Activated naive CD8-positive, alpha-beta T cell treated with anti-CD3 and anti-CD28 coated beads, Interleukin-2, amount 50 U/mL, for 24 hours (primary cell): ENCODE measurements at regions not wholly inside any gene's neighbourhood (a gene's known extent, or its start where the extent isn't known, plus 50 kb on each side); places are given as distances from the start of the nearest gene placed in this dataset.

Source experiments
- ATAC-seq: fragments of 150-1000 bp; cut with Tn5 transposase; one replicate; pipeline ENCODE4 v1.10.0; 2021
- DNase-seq: peaks from one replicate; pipeline ENCODE4 v3.0.0; 2021
- H3K27ac Mint-ChIP-seq: one replicate; pipeline ENCODE4 v1.8.0; 2021; ENCODE audit warnings: mild to moderate bottlenecking, mixed read lengths
- H3K27me3 Mint-ChIP-seq: one replicate; pipeline ENCODE4 v1.8.0; 2021; ENCODE audit warnings: mixed read lengths
- H3K36me3 Mint-ChIP-seq: one replicate; pipeline ENCODE4 v1.8.0; 2021; ENCODE audit warnings: low read depth, mixed read lengths
- H3K4me1 Mint-ChIP-seq: one replicate; pipeline ENCODE4 v1.8.0; 2021; ENCODE audit warnings: mixed read lengths
- H3K4me3 Mint-ChIP-seq: one replicate; pipeline ENCODE4 v1.8.0; 2021; ENCODE audit warnings: mild to moderate bottlenecking, moderate library complexity, mixed read lengths
- H3K9me3 Mint-ChIP-seq: one replicate; pipeline ENCODE4 v1.8.0; 2021; ENCODE audit warnings: mixed read lengths

- H3K9me3 Mint-ChIP-seq = peaks cover 23% of the 10 kb centered on the region
- no peaks in the 10 kb centered on the region for H3K4me1 Mint-ChIP-seq
- no peaks in the 10 kb centered on the region for H3K27me3 Mint-ChIP-seq
- no peaks in the 10 kb centered on the region for H3K36me3 Mint-ChIP-seq
- H3K4me3 Mint-ChIP-seq = no peak overlapping the region
- ATAC-seq = no peak
- H3K27ac Mint-ChIP-seq = no peak overlapping the region
- DNase-seq = no peak
These were observed 280.3 kb upstream of the CDH9 start for GRCh38 chr5:27318701-27319100.

GRCh38 chr5:27316271-27316650 lies 277.9 kb upstream of the CDH9 start:
- no peaks in the 10 kb centered on the region for H3K36me3 Mint-ChIP-seq
- ATAC-seq (no peak), DNase-seq (no peak)
- H3K27me3 Mint-ChIP-seq = no peaks in the 10 kb centered on the region
- no peaks in the 10 kb centered on the region for H3K4me1 Mint-ChIP-seq
- H3K4me3 Mint-ChIP-seq = no peak overlapping the region
- H3K9me3 Mint-ChIP-seq = peaks cover 28% of the 10 kb centered on the region
- no peak overlapping the region for H3K27ac Mint-ChIP-seq

- Mint-ChIP-seq H3K4me3 (no peak overlapping the region), H3K9me3 (peaks cover 32% of the 10 kb centered on the region), H3K36me3 (no peaks in the 10 kb centered on the region), H3K27ac (no peak overlapping the region), H3K27me3 (no peaks in the 10 kb centered on the region), H3K4me1 (no peaks in the 10 kb centered on the region)
- ATAC-seq (no peak), DNase-seq (no peak)
These were observed 277.2 kb upstream of the CDH9 start for GRCh38 chr5:27315363-27316270.

- H3K9me3 Mint-ChIP-seq = peaks cover 26% of the 10 kb centered on the region
- H3K27ac Mint-ChIP-seq = no peak overlapping the region
- no peak for DNase-seq
- no peak overlapping the region for H3K4me3 Mint-ChIP-seq
- no peaks in the 10 kb centered on the region for H3K36me3 Mint-ChIP-seq
- no peaks in the 10 kb centered on the region for H3K4me1 Mint-ChIP-seq
- ATAC-seq = no peak
- no peaks in the 10 kb centered on the region for H3K27me3 Mint-ChIP-seq
These were observed 275.2 kb upstream of the CDH9 start for GRCh38 chr5:27313549-27313948.

GRCh38 chr5:27312291-27312893 lies 274.0 kb upstream of the CDH9 start:
- H3K4me1 Mint-ChIP-seq = no peaks in the 10 kb centered on the region
- no peak for ATAC-seq

GRCh38 chr5:27311544-27311943 lies 273.2 kb upstream of the CDH9 start:
- H3K4me1 Mint-ChIP-seq = no peaks in the 10 kb centered on the region

More at GRCh38 chr5:27312291-27312893, 274.0 kb upstream of the CDH9 start:
- Mint-ChIP-seq H3K27me3 (no peaks in the 10 kb centered on the region), H3K9me3 (peaks cover 32% of the 10 kb centered on the region), H3K27ac (no peak overlapping the region), H3K4me3 (no peak overlapping the region), H3K36me3 (no peaks in the 10 kb centered on the region)
- no peak for DNase-seq

GRCh38 chr5:27308153-27308552 lies 269.8 kb upstream of the CDH9 start:
- no peaks in the 10 kb centered on the region for H3K27me3 Mint-ChIP-seq
- no peak for ATAC-seq
- H3K4me3 Mint-ChIP-seq = no peak overlapping the region
- H3K9me3 Mint-ChIP-seq = peaks cover 22% of the 10 kb centered on the region
- DNase-seq = no peak
- no peaks in the 10 kb centered on the region for H3K4me1 Mint-ChIP-seq
- no peaks in the 10 kb centered on the region for H3K36me3 Mint-ChIP-seq
- no peak overlapping the region for H3K27ac Mint-ChIP-seq

More at GRCh38 chr5:27311544-27311943, 273.2 kb upstream of the CDH9 start:
- Mint-ChIP-seq H3K27ac (no peak overlapping the region), H3K4me3 (no peak overlapping the region), H3K36me3 (no peaks in the 10 kb centered on the region), H3K9me3 (peaks cover 34% of the 10 kb centered on the region), H3K27me3 (no peaks in the 10 kb centered on the region)
- ATAC-seq (no peak), DNase-seq (no peak)

- H3K9me3 Mint-ChIP-seq = peaks cover 15% of the 10 kb centered on the region
- H3K36me3 Mint-ChIP-seq = no peaks in the 10 kb centered on the region
- DNase-seq = no peak
- H3K4me1 Mint-ChIP-seq = no peaks in the 10 kb centered on the region
- H3K4me3 Mint-ChIP-seq = no peak overlapping the region
- no peaks in the 10 kb centered on the region for H3K27me3 Mint-ChIP-seq
- no peak overlapping the region for H3K27ac Mint-ChIP-seq
- ATAC-seq = no peak
These were observed 251.8 kb upstream of the CDH9 start for GRCh38 chr5:27290172-27290571.

GRCh38 chr5:27276119-27276518 lies 237.7 kb upstream of the CDH9 start:
- Mint-ChIP-seq H3K4me1 (no peaks in the 10 kb centered on the region), H3K36me3 (no peaks in the 10 kb centered on the region), H3K27me3 (no peaks in the 10 kb centered on the region), H3K4me3 (no peak overlapping the region), H3K9me3 (peaks cover 17% of the 10 kb centered on the region), H3K27ac (no peak overlapping the region)
- DNase-seq (no peak), ATAC-seq (no peak)

- Mint-ChIP-seq H3K27ac (no peak overlapping the region), H3K36me3 (no peaks in the 10 kb centered on the region), H3K4me3 (no peak overlapping the region), H3K9me3 (peaks cover 22% of the 10 kb centered on the region), H3K4me1 (no peaks in the 10 kb centered on the region), H3K27me3 (no peaks in the 10 kb centered on the region)
- ATAC-seq = no peak
- no peak for DNase-seq
These were observed 237.0 kb upstream of the CDH9 start for GRCh38 chr5:27275345-27275744.

GRCh38 chr5:27269766-27270165 lies 231.4 kb upstream of the CDH9 start:
- no peaks in the 10 kb centered on the region for H3K27me3 Mint-ChIP-seq

GRCh38 chr5:27267209-27267824 lies 228.9 kb upstream of the CDH9 start:
- no peak overlapping the region for H3K4me3 Mint-ChIP-seq
- no peak overlapping the region for H3K27ac Mint-ChIP-seq
- peaks cover 28% of the 10 kb centered on the region for H3K9me3 Mint-ChIP-seq
- no peaks in the 10 kb centered on the region for H3K36me3 Mint-ChIP-seq
- no peaks in the 10 kb centered on the region for H3K27me3 Mint-ChIP-seq
- DNase-seq (no peak), ATAC-seq (no peak)
- no peaks in the 10 kb centered on the region for H3K4me1 Mint-ChIP-seq

More at GRCh38 chr5:27269766-27270165, 231.4 kb upstream of the CDH9 start:
- no peaks in the 10 kb centered on the region for H3K4me1 Mint-ChIP-seq
- no peak overlapping the region for H3K4me3 Mint-ChIP-seq
- no peak overlapping the region for H3K27ac Mint-ChIP-seq
- no peaks in the 10 kb centered on the region for H3K36me3 Mint-ChIP-seq
- H3K9me3 Mint-ChIP-seq = peaks cover 26% of the 10 kb centered on the region
- ATAC-seq (no peak), DNase-seq (no peak)

GRCh38 chr5:27266184-27266583 lies 227.8 kb upstream of the CDH9 start:
- Mint-ChIP-seq H3K27me3 (no peaks in the 10 kb centered on the region), H3K36me3 (no peaks in the 10 kb centered on the region), H3K4me1 (no peaks in the 10 kb centered on the region), H3K4me3 (no peak overlapping the region), H3K27ac (no peak overlapping the region), H3K9me3 (peaks cover 29% of the 10 kb centered on the region)
- ATAC-seq (no peak), DNase-seq (no peak)

GRCh38 chr5:27257696-27258095 lies 219.3 kb upstream of the CDH9 start:
- Mint-ChIP-seq H3K36me3 (no peaks in the 10 kb centered on the region), H3K27me3 (no peaks in the 10 kb centered on the region), H3K4me3 (no peak overlapping the region), H3K4me1 (no peaks in the 10 kb centered on the region), H3K27ac (no peak overlapping the region), H3K9me3 (peaks cover 9% of the 10 kb centered on the region)
- ATAC-seq (no peak), DNase-seq (no peak)

- Mint-ChIP-seq H3K36me3 (no peaks in the 10 kb centered on the region), H3K9me3 (peaks cover 6% of the 10 kb centered on the region), H3K27me3 (no peaks in the 10 kb centered on the region), H3K4me1 (no peaks in the 10 kb centered on the region), H3K27ac (no peak overlapping the region), H3K4me3 (no peak overlapping the region)
- no peak for DNase-seq
- no peak for ATAC-seq
These were observed 214.5 kb upstream of the CDH9 start for GRCh38 chr5:27252911-27253310.
